ENCODE measurements at regions not wholly inside any gene's neighbourhood (a gene's known extent, or its start where the extent isn't known, plus 50 kb on each side); places are given as distances from the start of the nearest gene placed in this dataset.

DNA sequence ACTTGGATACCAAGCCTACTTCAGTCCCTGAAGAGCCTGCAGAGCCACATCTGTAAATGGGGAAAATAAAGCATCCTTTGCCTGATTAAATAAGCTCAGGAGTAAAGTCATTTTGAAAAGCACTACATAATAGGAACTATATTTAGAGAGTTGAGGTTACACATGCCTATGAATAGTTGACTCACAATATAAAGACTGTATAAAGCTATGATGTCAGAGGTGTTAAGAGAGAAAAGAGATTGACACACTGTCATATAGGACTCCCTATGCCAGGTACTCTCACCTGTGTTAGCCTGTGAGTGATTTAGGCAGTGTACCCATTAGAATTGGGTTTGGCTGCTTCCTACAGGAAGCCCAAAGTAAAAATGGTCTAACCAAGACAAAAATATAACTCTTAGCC, 87.7 kb upstream of the CRHR1 start:
- Histone ChIP-seq H3K27me3 (no peaks in the 10 kb centered on the region), H3K9me3 (no peaks in the 10 kb centered on the region), H3K4me3 (no peak overlapping the region), H3K36me3 (no peaks in the 10 kb centered on the region), H3K27ac (no peak overlapping the region), H3K4me1 (no peaks in the 10 kb centered on the region)
- TF ChIP-seq POLR2AphosphoS5 (IDR thresholded peaks at IDR 0.05; ENCODE audit: insufficient read depth in 1 of 2, low read depth in 1 of 2), result no peak
- TF ChIP-seq, protein P1, sequence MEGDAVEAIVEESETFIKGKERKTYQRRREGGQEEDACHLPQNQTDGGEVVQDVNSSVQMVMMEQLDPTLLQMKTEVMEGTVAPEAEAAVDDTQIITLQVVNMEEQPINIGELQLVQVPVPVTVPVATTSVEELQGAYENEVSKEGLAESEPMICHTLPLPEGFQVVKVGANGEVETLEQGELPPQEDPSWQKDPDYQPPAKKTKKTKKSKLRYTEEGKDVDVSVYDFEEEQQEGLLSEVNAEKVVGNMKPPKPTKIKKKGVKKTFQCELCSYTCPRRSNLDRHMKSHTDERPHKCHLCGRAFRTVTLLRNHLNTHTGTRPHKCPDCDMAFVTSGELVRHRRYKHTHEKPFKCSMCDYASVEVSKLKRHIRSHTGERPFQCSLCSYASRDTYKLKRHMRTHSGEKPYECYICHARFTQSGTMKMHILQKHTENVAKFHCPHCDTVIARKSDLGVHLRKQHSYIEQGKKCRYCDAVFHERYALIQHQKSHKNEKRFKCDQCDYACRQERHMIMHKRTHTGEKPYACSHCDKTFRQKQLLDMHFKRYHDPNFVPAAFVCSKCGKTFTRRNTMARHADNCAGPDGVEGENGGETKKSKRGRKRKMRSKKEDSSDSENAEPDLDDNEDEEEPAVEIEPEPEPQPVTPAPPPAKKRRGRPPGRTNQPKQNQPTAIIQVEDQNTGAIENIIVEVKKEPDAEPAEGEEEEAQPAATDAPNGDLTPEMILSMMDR (IDR thresholded peaks at IDR 0.05), result no peak
- TF ChIP-seq POLR2A (IDR thresholded peaks at IDR 0.05), result no peak
- intact Hi-C loops (cut with DNase I), result no loop called here
- DNase-seq (ENCODE audit: extremely low spot score in 2 of 2), result no peak

DNA sequence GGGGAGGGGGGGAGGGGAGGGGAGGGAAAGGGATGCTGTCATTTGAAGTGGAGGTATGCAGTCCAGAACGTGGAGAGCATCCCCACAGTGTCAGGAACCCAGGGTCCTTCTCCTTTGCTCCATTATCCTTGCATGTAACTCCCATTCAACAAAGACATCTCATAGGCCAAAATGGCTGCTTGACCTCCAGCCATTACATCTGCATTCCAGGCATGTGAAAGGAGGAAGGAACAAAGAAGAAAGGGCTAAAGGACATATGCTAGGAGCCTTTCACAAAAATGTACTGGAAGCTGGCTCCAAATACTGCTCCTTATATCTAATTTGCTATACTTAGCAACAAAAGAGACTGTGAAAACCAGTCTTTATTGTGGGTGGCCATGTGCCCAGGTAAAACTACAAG, 87.0 kb upstream of the CRHR1 start:
- H3K9me3 ChIP-seq, result no peaks in the 10 kb centered on the region
- H3K4me3 ChIP-seq, result no peak overlapping the region
- intact Hi-C loops (cut with DNase I), result no loop called here
- H3K4me1 ChIP-seq, result no peaks in the 10 kb centered on the region
- TF ChIP-seq, protein P1 (IDR thresholded peaks at IDR 0.05), result no peak
- no peak for TF ChIP-seq POLR2AphosphoS5 (IDR thresholded peaks at IDR 0.05; ENCODE audit: insufficient read depth in 1 of 2, low read depth in 1 of 2)
- TF ChIP-seq POLR2A (IDR thresholded peaks at IDR 0.05), result no peak
- H3K27ac ChIP-seq, result no peak overlapping the region
- H3K36me3 ChIP-seq, result no peaks in the 10 kb centered on the region
- H3K27me3 ChIP-seq, result no peaks in the 10 kb centered on the region
- no peak for DNase-seq (ENCODE audit: extremely low spot score in 2 of 2)

DNA sequence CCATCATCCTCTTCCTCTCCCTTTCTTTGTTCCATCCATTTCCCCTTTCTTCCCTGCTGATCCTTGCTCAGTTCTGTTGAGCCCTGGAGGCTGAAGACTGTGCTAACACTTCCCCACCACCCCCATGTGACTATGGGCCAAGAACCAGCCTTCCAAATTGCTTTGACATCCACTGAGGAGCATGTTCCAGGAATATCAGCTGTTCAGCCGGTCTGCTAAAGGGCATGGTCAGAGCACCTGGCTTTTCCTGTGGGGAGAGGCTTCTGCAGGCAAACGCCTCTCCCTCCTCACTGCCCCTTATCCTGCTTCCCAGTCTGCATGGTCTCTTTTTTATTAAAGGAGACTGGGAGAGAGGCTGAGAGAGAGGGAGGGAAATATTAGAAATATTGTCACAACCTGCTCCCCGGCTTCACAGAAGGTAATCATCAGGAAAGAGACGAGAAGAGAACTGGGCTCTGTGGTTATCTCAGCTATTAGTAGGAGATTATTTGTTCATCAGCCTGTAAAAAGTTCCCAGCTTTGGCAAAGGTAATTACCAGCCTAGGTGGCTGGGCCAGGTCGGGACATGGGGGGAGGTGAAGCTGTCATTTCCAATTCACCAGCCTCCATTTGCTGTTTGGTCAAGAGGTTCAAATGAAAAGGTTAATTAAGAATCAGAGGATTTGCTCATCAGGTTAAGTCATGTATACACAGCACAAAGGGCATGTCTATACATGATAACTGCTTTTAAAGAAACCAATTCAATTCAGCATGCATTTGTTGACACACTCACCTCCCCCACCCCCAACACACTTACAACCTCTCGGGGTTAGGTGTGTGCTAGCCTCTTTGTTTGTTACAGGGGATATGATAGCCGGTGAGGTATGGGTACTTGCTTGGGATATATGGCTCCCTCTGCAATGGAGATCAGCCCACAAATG, 83.7 kb upstream of the CRHR1 start:
- intact Hi-C loops (cut with DNase I), result no loop called here
- H3K4me1 ChIP-seq, result no peaks in the 10 kb centered on the region
- no peaks in the 10 kb centered on the region for H3K36me3 ChIP-seq
- DNase-seq (ENCODE audit: extremely low spot score in 2 of 2), result no peak
- H3K4me3 ChIP-seq, result no peak overlapping the region
- no peaks in the 10 kb centered on the region for H3K9me3 ChIP-seq
- H3K27ac ChIP-seq, result no peak overlapping the region
- TF ChIP-seq POLR2AphosphoS5 (IDR thresholded peaks at IDR 0.05; ENCODE audit: insufficient read depth in 1 of 2, low read depth in 1 of 2) (no peak), POLR2A (IDR thresholded peaks at IDR 0.05) (no peak)
- TF ChIP-seq, protein P1 (IDR thresholded peaks at IDR 0.05), result no peak
- no peaks in the 10 kb centered on the region for H3K27me3 ChIP-seq

DNA sequence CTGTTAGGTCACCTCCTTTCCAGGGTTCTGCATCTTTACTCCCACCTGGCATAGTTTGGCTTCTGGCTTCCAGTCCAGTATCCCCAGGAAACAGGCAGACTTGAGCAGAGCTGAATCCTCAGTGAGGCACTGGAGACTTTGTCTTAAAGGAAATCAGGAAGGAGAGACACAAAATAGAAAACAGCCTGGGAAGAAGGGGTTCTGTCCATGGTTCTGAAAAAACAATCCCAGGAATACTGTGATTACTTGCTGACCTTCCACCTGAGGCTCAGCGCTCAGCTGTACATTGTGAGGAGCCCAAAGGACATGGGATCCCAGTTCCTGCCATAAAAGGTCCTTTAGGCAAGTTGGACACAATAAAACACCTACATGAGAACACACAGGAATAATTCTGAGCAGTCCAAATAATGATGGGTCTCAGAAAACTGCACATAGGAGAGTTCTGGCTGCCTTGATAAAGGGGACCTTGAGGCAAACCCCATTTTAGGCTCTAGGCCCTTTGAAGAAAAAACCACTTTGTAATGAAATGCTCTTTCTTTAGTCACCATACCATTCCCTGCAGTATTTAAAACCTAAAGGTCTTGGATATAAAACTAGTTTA, 81.4 kb upstream of the CRHR1 start:
- no peaks in the 10 kb centered on the region for H3K9me3 ChIP-seq
- DNase-seq (ENCODE audit: extremely low spot score in 2 of 2), result no peak
- no peaks in the 10 kb centered on the region for H3K4me1 ChIP-seq
- no peaks in the 10 kb centered on the region for H3K36me3 ChIP-seq
- H3K27ac ChIP-seq, result no peak overlapping the region
- TF ChIP-seq POLR2AphosphoS5 (IDR thresholded peaks at IDR 0.05; ENCODE audit: insufficient read depth in 1 of 2, low read depth in 1 of 2) (no peak), POLR2A (IDR thresholded peaks at IDR 0.05) (no peak)
- TF ChIP-seq, protein P1 (IDR thresholded peaks at IDR 0.05), result no peak
- H3K27me3 ChIP-seq, result no peaks in the 10 kb centered on the region
- no peak overlapping the region for H3K4me3 ChIP-seq
- intact Hi-C loops (cut with DNase I), result no loop called here

DNA sequence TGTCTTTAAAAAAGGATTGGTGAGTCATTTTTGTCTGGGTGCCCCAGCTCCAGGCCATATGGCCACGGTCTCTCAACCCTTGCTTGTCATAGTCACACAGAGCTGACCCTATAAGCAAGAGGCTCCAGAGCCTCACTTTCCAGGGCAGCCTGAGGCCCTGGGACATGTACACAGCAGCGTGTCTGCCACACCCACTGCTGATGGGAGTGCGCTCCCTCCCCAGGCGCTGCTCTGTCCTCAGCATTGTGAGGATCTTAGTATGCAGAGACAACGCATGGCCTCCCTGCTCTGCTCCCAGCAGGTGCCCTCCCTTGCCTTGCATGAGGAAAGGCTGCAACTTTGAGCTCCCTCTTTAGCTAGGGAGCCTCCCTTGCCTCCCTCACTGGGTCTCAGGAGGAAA, 80.8 kb upstream of the CRHR1 start:
- Histone ChIP-seq H3K36me3 (no peaks in the 10 kb centered on the region), H3K9me3 (no peaks in the 10 kb centered on the region), H3K4me3 (no peak overlapping the region), H3K27ac (no peak overlapping the region), H3K27me3 (no peaks in the 10 kb centered on the region), H3K4me1 (no peaks in the 10 kb centered on the region)
- DNase-seq (ENCODE audit: extremely low spot score in 2 of 2), result no peak
- TF ChIP-seq, protein P1 (IDR thresholded peaks at IDR 0.05), result no peak
- no peak for TF ChIP-seq POLR2AphosphoS5 (IDR thresholded peaks at IDR 0.05; ENCODE audit: insufficient read depth in 1 of 2, low read depth in 1 of 2)
- no peak for TF ChIP-seq POLR2A (IDR thresholded peaks at IDR 0.05)
- intact Hi-C loops (cut with DNase I), result no loop called here

Measured in vagina (tissue), 2 donors.